GM18508 (cell line): ENCODE measurements at regions not wholly inside any gene's neighbourhood (a gene's known extent, or its start where the extent isn't known, plus 50 kb on each side); places are given as distances from the start of the nearest gene placed in this dataset.

Experiments
- ATAC-seq: cut with Tn5 transposase; IDR thresholded peaks from one replicate; pipeline ENCODE4 v1.9.1; 2021; ENCODE audit warnings: moderate number of reproducible peaks; ENCODE audit not compliant: insufficient read depth, unreplicated experiment

DNA sequence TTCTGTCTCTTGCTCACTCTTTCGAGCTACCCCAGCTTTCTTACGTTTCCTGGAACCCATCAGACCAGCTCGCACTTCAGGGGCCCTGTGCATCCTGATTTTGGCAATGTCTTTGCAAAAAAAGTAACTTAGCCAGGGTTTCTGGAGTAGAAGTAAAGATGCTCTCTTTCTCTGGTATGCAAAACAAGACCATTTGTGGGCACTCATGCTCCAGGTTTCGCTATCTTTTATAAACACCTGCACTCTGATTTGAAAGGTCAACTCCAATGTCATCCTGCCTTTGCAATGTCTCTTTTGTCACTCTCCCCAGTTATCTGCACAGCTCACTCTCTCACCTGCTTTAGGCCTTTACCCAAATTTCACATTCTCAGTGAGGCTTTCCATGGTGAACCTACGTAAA lies 869.1 kb downstream of the QKI start:
- no peak for ATAC-seq

DNA sequence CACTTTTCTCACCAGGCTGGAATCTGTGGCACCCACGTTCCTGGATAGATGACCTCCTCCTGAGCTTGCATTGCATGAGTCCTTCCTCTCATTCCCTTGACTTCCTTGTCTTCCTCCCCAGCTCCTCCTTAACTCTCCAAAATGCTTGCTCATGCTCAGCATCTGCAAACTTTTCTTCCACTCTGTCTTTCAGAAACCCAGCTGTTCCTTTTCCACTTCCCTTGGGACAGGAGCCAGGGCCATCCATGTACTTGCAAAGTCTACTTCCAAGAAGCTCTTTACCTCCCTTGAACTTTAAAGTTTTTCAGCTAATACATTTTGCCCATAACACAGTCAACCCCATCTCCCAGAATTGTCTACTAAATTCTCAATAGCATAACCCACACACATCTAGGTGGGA lies 861.7 kb downstream of the QKI start:
- ATAC-seq, result no peak

DNA sequence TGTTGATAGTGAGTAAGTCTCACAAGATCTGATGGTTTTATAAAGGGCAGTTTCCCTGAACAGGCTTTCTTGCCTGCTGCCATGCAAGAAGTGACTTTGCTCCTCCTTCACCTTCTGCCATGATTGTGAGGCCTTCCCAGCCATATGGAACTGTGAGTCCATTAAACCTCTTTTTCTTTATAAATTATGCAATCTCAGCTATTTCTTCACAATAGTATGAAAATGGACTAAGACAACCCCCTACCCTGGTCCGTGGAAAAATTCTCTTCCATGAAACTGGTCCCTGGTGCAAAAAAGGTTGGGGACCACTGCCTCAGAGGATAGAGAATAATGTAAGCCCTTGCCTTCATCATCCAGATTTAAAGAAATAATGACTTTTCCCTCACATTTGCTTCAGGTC lies 861.3 kb downstream of the QKI start:
- ATAC-seq, result no peak

DNA sequence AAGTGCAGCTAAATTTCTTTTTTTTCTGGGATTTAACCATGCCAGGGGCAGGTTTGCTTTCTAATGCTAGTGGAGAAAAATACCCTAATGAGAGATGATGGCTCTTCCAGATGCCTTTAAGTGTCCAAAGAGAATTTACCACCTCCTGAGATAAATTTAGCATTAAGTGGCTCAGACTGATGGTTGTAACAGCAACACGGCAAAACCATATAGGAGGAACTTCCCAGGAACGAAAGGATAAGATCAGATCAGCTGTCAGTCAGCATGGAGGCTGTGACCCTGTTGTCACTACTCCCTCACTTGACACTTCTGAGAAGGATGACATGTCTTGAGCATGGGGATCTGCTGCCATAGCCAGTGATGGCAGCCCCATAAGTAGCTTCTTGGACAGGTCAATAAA lies 860.0 kb downstream of the QKI start:
- ATAC-seq, result no peak

DNA sequence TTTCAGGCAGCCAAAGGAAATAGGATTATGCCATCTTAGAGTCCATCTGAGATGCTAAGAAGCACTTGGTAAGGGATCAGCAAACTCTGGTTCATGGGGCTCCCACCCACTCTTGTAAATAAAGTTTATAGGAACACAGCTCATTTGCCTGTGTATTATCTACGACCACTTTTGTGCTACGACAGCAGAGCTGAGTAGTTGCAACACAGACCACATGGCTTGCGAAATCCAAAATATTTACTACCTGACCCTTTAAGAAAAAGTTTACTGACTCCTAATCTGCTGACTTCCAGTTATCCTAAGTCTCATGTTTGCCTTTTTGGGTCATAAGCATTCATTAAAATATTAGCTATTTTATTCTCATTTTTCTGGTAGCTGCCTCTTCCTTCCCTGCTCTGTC lies 859.0 kb downstream of the QKI start:
- no peak for ATAC-seq

DNA sequence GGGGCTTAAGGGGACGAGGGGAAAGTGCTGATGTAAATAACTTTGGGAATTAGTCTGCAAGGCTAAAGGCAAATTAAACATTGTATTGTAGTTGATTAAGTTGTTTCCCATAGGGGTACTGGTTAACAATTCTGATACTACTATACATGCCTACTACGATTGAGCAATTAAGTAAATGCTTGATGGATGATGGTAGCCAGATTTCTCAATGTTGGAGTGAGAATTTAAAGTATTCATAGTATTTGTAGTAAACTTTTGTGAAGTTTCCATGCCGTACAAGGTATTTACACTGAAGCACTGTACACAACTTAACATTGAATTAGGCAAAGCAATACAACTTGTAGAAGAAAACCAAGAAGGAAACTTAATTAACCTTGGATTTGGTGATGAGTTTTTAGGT lies 852.3 kb downstream of the QKI start:
- ATAC-seq, result no peak

DNA sequence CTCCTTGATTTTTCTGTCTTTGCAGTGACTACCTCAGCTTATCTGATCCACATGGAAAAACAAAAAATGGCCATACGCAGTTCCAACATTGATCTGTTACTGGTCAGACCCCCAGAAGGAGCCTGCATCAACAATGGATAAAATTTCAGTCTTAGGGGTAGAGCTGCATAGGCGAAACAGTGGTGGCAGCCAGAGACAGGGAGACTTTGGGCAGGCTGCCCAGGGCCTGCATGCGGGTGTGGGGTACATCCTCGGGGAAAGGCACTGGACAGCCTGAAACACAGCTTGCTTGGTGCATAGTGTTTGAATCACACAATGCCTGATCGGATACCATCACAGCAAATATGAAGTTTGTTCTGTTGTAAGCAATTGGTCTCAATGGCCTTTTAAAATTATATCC lies 847.8 kb downstream of the QKI start:
- no peak for ATAC-seq

DNA sequence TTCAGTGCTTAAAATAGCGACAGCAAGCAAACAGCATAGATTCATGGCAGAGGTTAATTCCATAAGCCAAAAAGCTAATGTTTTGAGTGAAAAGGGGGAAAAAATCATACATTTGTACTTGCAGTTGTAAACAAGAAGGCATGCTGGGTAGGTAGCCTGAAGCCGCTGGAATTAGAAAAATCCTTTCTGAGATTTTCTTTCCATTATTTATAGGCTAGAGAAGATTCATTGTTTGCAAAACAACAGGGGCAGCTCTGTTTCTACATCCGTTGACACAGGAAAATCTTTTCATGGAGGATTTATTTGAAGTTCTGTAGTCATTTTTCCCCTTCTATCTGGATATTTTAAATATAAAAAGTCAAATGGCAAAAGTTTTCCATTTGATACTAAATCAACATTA lies 843.9 kb downstream of the QKI start:
- no peak for ATAC-seq

DNA sequence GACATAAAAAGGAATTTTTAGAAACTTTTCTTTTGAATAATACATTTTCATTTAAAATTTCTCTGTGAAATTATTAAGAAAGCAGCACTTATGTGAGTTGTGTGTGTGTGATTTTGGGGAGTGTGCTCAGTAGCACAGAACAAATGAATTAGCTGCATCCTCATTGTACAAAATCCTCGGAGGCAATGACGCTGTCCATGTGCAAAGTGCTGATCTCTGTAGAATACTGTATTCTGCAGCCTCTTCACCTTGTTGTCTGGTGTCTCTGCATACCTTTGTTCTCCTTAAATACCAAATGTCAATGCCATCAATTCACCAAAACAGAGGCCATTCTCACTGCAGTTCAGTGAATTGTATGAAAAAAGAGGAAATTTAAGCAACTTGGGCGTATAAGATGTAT lies 838.4 kb downstream of the QKI start:
- ATAC-seq, result no peak

DNA sequence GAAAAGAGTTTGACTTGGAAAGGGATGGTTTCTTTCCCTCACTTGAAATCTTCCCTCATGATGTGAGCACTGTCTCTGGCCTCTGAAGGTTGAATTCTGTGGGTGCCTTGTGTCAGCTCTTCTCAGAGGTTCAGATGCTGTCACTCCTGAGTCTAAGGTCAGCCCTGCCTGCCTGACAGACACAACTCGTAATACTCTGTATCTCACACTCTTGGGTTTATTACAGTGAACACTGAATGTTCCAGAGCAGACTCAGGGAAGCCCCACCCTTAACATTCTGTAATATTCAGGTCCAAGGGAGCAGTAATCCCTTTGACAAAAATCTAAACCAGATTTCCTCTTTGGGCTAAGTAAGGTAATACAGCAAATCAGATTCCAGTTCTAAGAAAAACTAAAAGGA lies 837.8 kb downstream of the QKI start:
- no peak for ATAC-seq

DNA sequence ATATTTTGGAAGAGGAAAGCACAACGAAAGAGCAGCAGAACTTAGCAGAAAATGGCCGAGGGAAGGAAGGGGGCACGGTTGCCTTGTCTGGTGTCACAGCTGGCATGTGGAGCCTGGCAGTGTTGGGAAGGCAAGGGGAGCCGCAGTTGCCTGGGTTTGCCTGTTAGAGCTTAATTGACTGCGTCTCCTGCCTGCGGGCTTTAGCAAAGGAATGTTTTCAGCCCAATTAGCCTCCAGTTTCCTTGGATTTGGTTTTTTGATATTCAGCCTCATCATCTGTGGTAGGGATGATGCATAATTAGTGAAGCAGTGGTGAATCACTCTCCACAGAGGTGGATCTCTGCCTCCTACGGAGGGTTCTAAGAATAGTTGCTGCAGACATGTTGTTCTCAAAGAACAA lies 832.6 kb downstream of the QKI start:
- ATAC-seq, result no peak

DNA sequence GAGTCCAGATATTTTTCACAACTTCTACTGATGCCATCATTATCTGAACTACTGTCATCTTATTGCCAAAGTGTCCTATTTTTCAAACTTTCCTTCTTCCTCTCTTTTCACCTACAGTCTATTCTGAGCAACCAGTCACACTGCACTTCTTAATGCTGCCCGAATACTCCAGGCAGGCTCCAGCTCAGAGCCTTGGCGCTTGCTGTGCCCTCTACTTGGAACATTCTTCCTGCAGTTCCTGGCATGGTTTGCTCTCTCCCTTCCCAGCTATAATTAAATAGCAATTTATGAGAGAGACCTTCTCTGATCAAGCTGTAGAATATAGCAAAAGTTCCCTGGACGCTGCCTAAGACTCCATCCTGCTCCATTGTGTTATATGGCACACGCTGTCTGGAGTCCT lies 831.6 kb downstream of the QKI start:
- no peak for ATAC-seq

DNA sequence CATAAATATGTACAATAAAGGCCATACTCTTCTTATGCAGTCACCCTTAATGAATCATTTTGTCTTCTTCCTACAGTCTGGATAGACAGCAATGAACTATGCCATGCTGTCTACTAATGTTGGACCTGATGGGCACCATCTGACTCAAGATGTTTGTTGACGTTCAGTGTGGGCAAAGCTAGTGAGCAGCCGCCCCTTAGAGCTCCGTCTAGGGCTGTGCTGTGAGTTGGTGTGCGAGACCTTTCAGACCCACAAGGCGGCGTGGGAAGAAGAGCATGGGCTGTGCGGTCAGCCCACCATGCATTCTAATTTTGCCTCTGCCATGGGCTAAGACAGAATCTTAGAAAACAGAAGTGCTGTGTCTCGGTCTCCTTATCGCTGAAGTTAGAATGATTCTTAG lies 829.4 kb downstream of the QKI start:
- ATAC-seq, result no peak

DNA sequence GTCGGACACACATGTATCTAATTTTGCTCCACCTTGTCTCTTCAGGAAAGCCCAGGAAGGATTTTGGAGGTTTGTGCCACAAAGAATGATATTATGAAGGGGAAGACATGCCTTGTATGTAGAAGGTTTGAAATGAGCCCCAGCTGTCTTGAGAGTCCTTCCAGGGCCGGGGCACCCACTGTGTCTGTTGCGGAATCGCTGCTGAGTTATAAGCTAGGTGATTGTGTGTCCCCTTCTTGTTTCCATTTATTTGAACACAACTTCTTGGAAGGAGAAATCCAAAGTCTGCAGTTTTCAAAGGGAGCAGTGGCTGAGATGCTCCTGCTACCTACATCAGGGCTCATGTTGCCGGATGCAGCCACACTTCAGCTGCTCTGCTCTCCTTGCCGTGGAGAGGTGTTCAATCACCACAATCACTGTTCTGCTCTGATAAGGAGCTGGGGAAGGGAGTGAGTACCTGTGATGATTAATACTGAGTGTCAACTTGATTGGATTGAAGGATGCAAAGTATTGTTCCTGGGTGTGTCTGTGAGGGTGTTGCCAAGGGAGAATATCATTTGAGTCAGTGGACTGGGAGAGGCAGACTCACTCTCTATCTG lies 828.6 kb downstream of the QKI start:
- ATAC-seq, result no peak

DNA sequence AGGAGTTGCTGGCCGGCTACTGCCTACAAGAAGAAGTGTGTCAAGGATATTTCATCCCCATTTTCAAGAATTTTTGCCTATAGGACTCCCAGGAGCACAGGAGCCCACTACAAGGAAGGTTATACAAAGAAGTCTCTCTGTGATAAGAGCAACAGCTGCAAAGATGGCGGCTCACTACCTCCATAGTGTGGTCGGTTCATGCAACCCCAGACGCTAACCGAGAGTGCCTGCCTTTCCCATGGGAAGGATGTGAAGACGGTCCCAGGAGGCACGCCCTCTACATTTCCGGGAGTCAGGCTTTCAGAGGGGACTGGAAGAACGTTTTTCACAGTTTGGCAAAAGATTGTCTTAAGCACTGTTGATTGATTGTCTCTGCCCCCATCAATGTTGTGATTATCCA lies 816.3 kb downstream of the QKI start:
- ATAC-seq, result no peak

DNA sequence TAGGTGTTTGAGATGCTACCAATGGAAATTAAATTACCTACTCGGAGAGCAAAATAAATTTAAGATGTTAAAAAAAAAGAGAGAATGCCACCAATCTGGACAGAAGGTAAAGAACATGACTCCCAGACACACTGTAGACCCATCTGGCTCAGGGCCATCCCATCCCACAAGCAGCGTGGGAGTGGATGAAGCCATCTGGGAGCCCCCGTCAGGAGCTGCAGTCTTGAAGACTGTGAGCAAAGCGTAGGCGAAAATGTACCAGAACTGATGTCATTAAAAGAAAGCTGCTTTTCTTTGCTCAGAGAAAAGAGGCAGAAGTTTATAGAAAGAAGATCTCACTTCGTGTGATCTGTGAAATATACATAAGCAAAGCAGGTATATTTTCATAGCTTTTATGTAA lies 815.7 kb downstream of the QKI start:
- ATAC-seq, result no peak

DNA sequence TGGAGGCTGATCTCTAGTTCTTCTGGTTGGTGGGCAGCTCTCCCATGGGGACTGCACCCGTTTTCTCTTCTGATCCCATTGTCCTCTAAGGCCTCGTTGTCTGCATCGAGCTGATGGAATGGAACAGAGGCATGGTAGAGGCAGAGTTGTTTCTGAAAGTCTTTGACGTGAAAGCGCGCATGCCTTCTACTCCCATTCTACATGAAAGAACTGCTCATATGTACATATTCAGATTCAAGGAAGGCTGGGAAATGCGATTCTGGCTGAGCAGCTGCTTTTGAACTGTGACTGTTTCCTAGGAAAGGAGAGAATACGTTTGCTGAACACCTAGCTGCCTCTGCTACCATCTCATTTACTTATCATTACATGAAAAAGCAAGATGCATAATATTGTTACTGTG lies 815.2 kb downstream of the QKI start:
- ATAC-seq, result no peak

DNA sequence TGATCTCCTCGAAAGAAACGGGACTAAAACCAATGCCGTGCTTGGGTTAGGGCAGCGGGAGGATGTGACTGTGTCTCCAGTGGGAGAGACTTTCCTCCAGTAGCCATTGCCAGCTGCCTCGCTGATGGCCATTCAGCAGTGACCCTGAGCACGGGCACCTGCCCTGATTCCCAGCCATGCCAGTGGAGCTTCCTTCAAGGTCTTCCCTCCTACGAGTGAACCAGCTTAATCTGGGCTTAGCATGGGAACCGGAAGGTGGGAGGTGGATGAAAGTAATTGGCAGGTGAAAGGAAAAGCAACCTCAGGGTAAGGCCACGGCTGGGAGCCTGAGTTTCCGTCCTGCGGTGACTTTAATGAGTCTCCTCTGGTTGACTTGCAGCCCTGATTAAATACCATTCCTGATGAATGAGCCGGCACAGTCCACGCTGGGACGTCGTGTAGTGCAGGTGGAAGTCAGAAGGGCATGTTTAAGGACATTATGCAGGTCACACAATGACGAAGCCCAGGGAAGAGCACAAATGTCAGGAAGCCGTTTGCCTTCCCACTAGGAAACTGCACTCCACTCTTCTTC lies 813.5 kb downstream of the QKI start:
- no peak for ATAC-seq

DNA sequence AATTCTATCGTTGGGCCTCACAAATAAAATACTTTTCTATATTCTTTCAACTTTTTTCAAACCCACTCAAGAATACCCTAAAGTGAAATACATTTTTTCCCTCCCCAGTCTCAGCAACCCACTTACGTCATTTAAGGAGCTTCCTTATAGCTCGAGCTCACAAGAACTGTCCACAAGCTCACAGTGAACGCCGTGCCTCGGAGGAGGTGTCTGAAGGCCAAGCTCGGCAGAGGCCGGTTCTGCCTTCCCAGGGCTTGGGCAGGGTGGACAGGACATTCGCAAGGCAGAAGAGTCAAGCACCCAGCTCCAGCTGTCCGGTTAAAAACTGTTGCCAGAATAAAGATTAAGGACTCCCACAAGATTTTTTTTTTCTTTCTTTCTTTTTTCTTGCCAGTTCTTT lies 802.3 kb downstream of the QKI start:
- no peak for ATAC-seq

DNA sequence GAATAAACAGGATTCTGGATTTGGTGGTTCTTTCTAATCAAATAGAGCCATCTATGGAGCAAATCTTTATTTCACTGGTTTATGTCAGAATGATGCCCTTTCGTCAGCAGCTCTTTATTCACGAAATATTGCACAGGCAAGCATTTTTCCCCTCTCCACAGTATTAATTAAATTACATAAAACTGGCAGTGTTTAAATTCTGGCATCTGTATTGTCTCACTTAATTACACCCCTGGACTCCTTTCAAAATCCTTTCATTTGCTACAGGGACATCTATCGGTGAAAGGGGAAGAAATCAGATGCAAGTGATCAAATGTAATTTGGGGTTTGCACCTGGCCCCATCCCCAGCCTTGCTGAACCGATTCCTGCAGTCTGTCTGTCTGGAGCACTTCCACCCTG lies 801.9 kb downstream of the QKI start:
- no peak for ATAC-seq

DNA sequence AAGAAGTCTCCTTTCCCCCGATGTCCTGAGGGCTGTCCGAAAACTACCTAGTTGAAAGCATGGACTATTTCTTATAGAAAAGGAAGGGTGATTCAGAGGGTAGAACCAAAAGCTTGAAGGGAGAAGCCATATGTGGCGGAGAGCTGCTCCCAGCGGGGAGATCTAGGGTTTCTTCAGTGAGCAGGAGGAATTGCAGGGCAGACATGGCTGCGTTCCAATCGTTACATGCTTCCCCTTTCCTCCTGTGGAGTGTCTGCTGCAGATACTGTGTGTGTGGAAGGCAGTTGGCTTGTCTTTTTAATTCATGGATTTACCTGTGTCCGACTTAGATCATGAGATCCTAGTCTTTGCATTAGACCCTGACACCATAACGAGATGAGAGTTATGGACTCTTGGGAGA lies 799.5 kb downstream of the QKI start:
- ATAC-seq, result no peak

DNA sequence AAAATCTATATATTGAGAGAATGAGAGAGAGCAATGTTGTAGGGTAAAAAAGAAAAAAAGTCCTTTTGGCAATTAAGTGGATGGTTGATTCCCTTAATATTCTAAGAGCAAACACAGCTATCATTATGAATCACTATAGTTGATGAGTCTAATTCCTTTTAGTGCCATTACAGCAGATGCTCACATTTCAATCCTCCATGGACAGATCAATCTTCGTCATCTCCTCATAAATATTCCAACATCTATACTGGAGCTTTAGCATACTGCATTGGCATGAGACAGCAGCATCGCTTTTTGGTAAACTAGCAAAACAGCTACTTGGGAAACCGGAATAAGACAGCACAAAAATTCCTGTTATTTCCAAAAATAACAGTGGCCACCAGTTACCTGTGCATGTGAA lies 796.7 kb downstream of the QKI start:
- ATAC-seq, result no peak

DNA sequence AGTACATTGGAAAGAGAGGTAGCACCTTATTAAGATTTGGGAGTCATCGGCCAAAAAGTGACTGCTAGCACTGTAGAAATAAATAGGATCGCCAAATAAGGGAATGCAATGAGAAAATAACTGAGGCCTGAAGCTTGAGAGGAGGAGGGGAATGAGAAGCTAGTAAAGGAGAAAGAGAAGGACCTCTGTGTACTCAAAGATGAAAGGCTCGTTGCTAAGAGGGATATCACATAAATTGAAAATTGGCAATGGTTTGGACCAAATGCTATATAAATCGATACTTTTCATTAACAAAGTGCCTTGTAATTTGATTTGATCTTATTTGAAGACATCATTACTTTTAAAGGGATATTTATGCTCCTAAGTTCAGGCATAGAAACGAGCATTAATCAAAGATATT lies 796.3 kb downstream of the QKI start:
- no peak for ATAC-seq
